ENCODE measurements at regions not wholly inside any gene's neighbourhood (a gene's known extent, or its start where the extent isn't known, plus 50 kb on each side); places are given as distances from the start of the nearest gene placed in this dataset.

DNA sequence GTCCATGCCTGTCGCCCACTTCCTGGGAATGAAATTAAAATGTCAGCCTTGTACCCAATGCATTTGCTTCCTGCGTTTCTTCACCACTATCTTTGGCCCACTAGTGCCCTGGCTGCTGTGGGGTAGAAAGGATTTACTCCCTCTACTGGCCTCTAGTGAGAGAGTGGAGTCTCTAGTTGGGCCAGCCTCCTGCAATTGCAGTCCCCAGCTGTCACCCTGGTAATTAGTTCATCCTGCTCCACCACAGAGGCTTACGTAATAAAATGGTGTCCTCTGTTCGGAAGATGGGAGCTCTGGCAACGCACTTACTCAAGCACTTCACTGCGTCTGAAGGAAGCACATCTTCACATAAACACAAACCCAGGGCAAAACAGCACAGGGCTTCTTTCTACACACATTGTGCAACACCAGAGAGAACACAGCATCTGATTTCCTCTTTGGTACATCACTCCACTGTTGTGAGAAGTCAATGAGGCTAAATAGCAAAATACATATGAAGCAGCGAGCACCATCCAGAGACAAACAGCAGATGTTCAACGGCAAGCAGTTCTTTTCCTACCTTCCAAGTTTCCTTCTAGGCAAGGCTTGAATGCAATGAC lies 274.6 kb downstream of the LRATD1 start:
- TF ChIP-seq CTCF (IDR thresholded peaks at IDR 0.05; ENCODE audit: low read length) (peak; percentile 52), EZH2 (IDR thresholded peaks at IDR 0.05; ENCODE audit: borderline replicate concordance, low read length) (no peak)

Measured in OCI-LY1 (cell line).